Neural progenitor cell (in vitro differentiated cells): ENCODE measurements at regions not wholly inside any gene's neighbourhood (a gene's known extent, or its start where the extent isn't known, plus 50 kb on each side); places are given as distances from the start of the nearest gene placed in this dataset.

ENCODE experiments used
- DNase-seq: peaks from one replicate; pipeline ENCODE4 v3.0.0-alpha.2; 2016; ENCODE audit warnings: low spot score
- H2AFZ ChIP-seq: fragments of 200-600 bp; sonication (generic); replicated peaks from 2 replicates; pipeline ENCODE4 v1.6.1; 2016; ENCODE audit warnings: antibody characterized with exemption
- H3F3A ChIP-seq: fragments of 200-600 bp; sonication (generic); 2 replicates; pipeline ENCODE4 v1.6.1; 2016; ENCODE audit warnings: antibody characterized with exemption, low read depth
- H3K27ac ChIP-seq: fragments of 200-600 bp; sonication (generic); 2 replicates; pipeline ENCODE4 v1.5.1; 2016; ENCODE audit warnings: mild to moderate bottlenecking
- H3K27me3 ChIP-seq: fragments of 200-600 bp; sonication (generic); 2 replicates; pipeline ENCODE4 v1.6.1; 2016; ENCODE audit warnings: mild to moderate bottlenecking, moderate library complexity
- H3K36me3 ChIP-seq: fragments of 200-600 bp; sonication (generic); 2 replicates; pipeline ENCODE4 v1.5.1; 2016
- H3K4me1 ChIP-seq: fragments of 200-600 bp; sonication (generic); 2 replicates; pipeline ENCODE4 v1.6.1; 2016; ENCODE audit warnings: mixed run types
- H3K4me2 ChIP-seq: fragments of 200-600 bp; sonication (generic); 2 replicates; pipeline ENCODE4 v1.6.1; 2016
- H3K4me3 ChIP-seq: fragments of 200-600 bp; sonication (generic); 2 replicates; pipeline ENCODE4 v1.5.1; 2016
- H3K79me2 ChIP-seq: fragments of 200-600 bp; sonication (generic); 2 replicates; pipeline ENCODE4 v1.6.1; 2016; ENCODE audit warnings: low read depth
- H3K9ac ChIP-seq: fragments of 200-600 bp; sonication (generic); 2 replicates; pipeline ENCODE4 v1.6.1; 2016
- H3K9me3 ChIP-seq: fragments of 200-600 bp; sonication (generic); 2 replicates; pipeline ENCODE4 v1.5.1; 2016; ENCODE audit warnings: low read depth
- H4K20me1 ChIP-seq: fragments of 200-600 bp; sonication (generic); 2 replicates; pipeline ENCODE4 v1.6.1; 2016; ENCODE audit warnings: low read depth
- H3K27ac Mint-ChIP-seq: 3 replicates; pipeline ENCODE4 v1.8.0; 2021; ENCODE audit warnings: mixed read lengths
- H3K27me3 Mint-ChIP-seq: 2 replicates; pipeline ENCODE4 v1.8.0; 2022; ENCODE audit warnings: low read depth, mild to moderate bottlenecking, inconsistent platforms, moderate library complexity, mixed read lengths; ENCODE audit not compliant: insufficient read depth
- H3K36me3 Mint-ChIP-seq: 3 replicates; pipeline ENCODE4 v1.8.0; 2021; ENCODE audit warnings: mixed read lengths
- H3K4me1 Mint-ChIP-seq: 3 replicates; pipeline ENCODE4 v1.8.0; 2021; ENCODE audit warnings: mixed read lengths
- H3K4me3 Mint-ChIP-seq: 3 replicates; pipeline ENCODE4 v1.8.0; 2021; ENCODE audit warnings: mild to moderate bottlenecking, moderate library complexity, mixed read lengths
- H3K9me3 Mint-ChIP-seq: 3 replicates; pipeline ENCODE4 v1.8.0; 2020; ENCODE audit warnings: mixed read lengths
- CTCF ChIP-seq: fragments of 200-600 bp; sonication (generic); IDR thresholded peaks from 2 replicates; pipeline ENCODE4 v1.5.1; 2017; ENCODE audit warnings: antibody characterized with exemption, mild to moderate bottlenecking
- EZH2 ChIP-seq: fragments of 200-600 bp; sonication (generic); IDR thresholded peaks from 2 replicates; pipeline ENCODE4 v1.6.1; 2017; ENCODE audit warnings: antibody characterized with exemption, mild to moderate bottlenecking, moderate library complexity
- EZH2phosphoT487 ChIP-seq: fragments of 200-600 bp; sonication (generic); IDR thresholded peaks from 2 replicates; pipeline ENCODE4 v1.6.1; 2017; ENCODE audit warnings: antibody characterized with exemption

GRCh38 chr15:61671736-61672135 is 388.5 kb downstream of the VPS13C start:
- no peak for DNase-seq
- no peaks in the 10 kb centered on the region for H3K4me1 Mint-ChIP-seq
- H3K27ac ChIP-seq, result no peak overlapping the region
- H3K9me3 ChIP-seq, result no peaks in the 10 kb centered on the region
- no peaks in the 10 kb centered on the region for H3K9me3 Mint-ChIP-seq
- H3K36me3 ChIP-seq, result no peaks in the 10 kb centered on the region
- H3K27me3 ChIP-seq, result no peaks in the 10 kb centered on the region
- H3K4me1 ChIP-seq, result no peaks in the 10 kb centered on the region
- H3K27ac Mint-ChIP-seq, result no peak overlapping the region
- H3K4me2 ChIP-seq, result no peak overlapping the region
- H3K79me2 ChIP-seq, result no peaks in the 10 kb centered on the region
- H3K4me3 Mint-ChIP-seq, result no peak overlapping the region
- H3K9ac ChIP-seq, result no peak overlapping the region
- TF ChIP-seq EZH2phosphoT487 (no peak), EZH2 (no peak), CTCF (no peak)
- H3K36me3 Mint-ChIP-seq, result no peaks in the 10 kb centered on the region
- H3K4me3 ChIP-seq, result no peak overlapping the region
- peak overlapping the region; percentile 83 for H2AFZ ChIP-seq
- H4K20me1 ChIP-seq, result no peaks in the 10 kb centered on the region
- H3F3A ChIP-seq, result no peaks in the 10 kb centered on the region
- H3K27me3 Mint-ChIP-seq, result no peaks in the 10 kb centered on the region

GRCh38 chr15:61668444-61668843 is 391.8 kb downstream of the VPS13C start:
- Mint-ChIP-seq H3K27ac (no peak overlapping the region), H3K9me3 (no peaks in the 10 kb centered on the region), H3K27me3 (no peaks in the 10 kb centered on the region), H3K4me3 (no peak overlapping the region), H3K36me3 (no peaks in the 10 kb centered on the region), H3K4me1 (no peaks in the 10 kb centered on the region)
- H3K79me2 ChIP-seq, result no peaks in the 10 kb centered on the region
- H4K20me1 ChIP-seq, result no peaks in the 10 kb centered on the region
- H3K4me1 ChIP-seq, result no peaks in the 10 kb centered on the region
- H3K9me3 ChIP-seq, result no peaks in the 10 kb centered on the region
- H3F3A ChIP-seq, result no peaks in the 10 kb centered on the region
- no peak overlapping the region for H3K4me2 ChIP-seq
- no peak for DNase-seq
- H3K27ac ChIP-seq, result no peak overlapping the region
- no peaks in the 10 kb centered on the region for H3K27me3 ChIP-seq
- peak overlapping the region; percentile 77 for H2AFZ ChIP-seq
- TF ChIP-seq EZH2phosphoT487 (no peak), CTCF (no peak), EZH2 (no peak)
- no peaks in the 10 kb centered on the region for H3K36me3 ChIP-seq
- H3K9ac ChIP-seq, result no peak overlapping the region
- H3K4me3 ChIP-seq, result no peak overlapping the region

- H3K36me3 ChIP-seq, result no peaks in the 10 kb centered on the region
- H3K79me2 ChIP-seq, result no peaks in the 10 kb centered on the region
- H3F3A ChIP-seq, result no peaks in the 10 kb centered on the region
- Mint-ChIP-seq H3K27ac (no peak overlapping the region), H3K4me1 (no peaks in the 10 kb centered on the region), H3K36me3 (no peaks in the 10 kb centered on the region), H3K4me3 (no peak overlapping the region), H3K9me3 (peaks cover 2% of the 10 kb centered on the region), H3K27me3 (no peaks in the 10 kb centered on the region)
- no peaks in the 10 kb centered on the region for H3K27me3 ChIP-seq
- TF ChIP-seq EZH2phosphoT487 (no peak), CTCF (no peak), EZH2 (no peak)
- no peaks in the 10 kb centered on the region for H3K4me1 ChIP-seq
- no peak overlapping the region for H3K4me3 ChIP-seq
- no peak overlapping the region for H3K9ac ChIP-seq
- H2AFZ ChIP-seq, result peak overlapping the region; percentile 31
- no peak overlapping the region for H3K27ac ChIP-seq
- H4K20me1 ChIP-seq, result no peaks in the 10 kb centered on the region
- H3K9me3 ChIP-seq, result no peaks in the 10 kb centered on the region
- H3K4me2 ChIP-seq, result no peak overlapping the region
- DNase-seq, result no peak
Observed at GRCh38 chr15:61661791-61662190, 398.5 kb downstream of the VPS13C start.

- H3K4me3 Mint-ChIP-seq, result no peak overlapping the region
- H3K4me2 ChIP-seq, result no peak overlapping the region
- no peaks in the 10 kb centered on the region for H3K9me3 ChIP-seq
Observed at GRCh38 chr15:61660579-61660978, 399.7 kb downstream of the VPS13C start.

More at GRCh38 chr15:61660579-61660978, 399.7 kb downstream of the VPS13C start:
- TF ChIP-seq EZH2 (no peak), EZH2phosphoT487 (no peak), CTCF (no peak)
- Histone ChIP-seq H3K4me3 (no peak overlapping the region), H3K36me3 (no peaks in the 10 kb centered on the region), H3K9ac (no peak overlapping the region), H3K79me2 (no peaks in the 10 kb centered on the region), H4K20me1 (no peaks in the 10 kb centered on the region), H3K27me3 (no peaks in the 10 kb centered on the region), H3F3A (no peaks in the 10 kb centered on the region), H3K27ac (no peak overlapping the region), H3K4me1 (no peaks in the 10 kb centered on the region), H2AFZ (no peak overlapping the region)
- peaks cover 2% of the 10 kb centered on the region for H3K9me3 Mint-ChIP-seq
- no peaks in the 10 kb centered on the region for H3K36me3 Mint-ChIP-seq
- peaks cover 3% of the 10 kb centered on the region for H3K4me1 Mint-ChIP-seq
- no peaks in the 10 kb centered on the region for H3K27me3 Mint-ChIP-seq
- DNase-seq, result no peak
- H3K27ac Mint-ChIP-seq, result no peak overlapping the region
